OCI-LY7 (cell line): ENCODE measurements at regions not wholly inside any gene's neighbourhood (a gene's known extent, or its start where the extent isn't known, plus 50 kb on each side); places are given as distances from the start of the nearest gene placed in this dataset.

Experiments used
- CTCF ChIP-seq: fragments of 200-600 bp; sonication (generic); conservative IDR thresholded peaks from 2 replicates; pipeline ENCODE4 v1.5.1; 2014; ENCODE audit warnings: mild to moderate bottlenecking, antibody characterized with exemption, low read length, moderate library complexity, mixed read lengths
- EZH2phosphoT487 ChIP-seq: fragments of 200-600 bp; sonication (generic); IDR thresholded peaks from 2 replicates; pipeline ENCODE4 v1.6.1; 2018; ENCODE audit warnings: low read depth, borderline replicate concordance, mild to moderate bottlenecking, mixed run types, antibody characterized with exemption, low read length, moderate library complexity, mixed read lengths

- TF ChIP-seq CTCF (no peak), EZH2phosphoT487 (no peak)
Measured at GRCh38 chr1:243942196-243943150, 92.4 kb upstream of the AKT3 start.
